ENCODE measurements at regions not wholly inside any gene's neighbourhood (a gene's known extent, or its start where the extent isn't known, plus 50 kb on each side); places are given as distances from the start of the nearest gene placed in this dataset.

GRCh38 chr4:11120435-11120834 lies 308.3 kb downstream of the HS3ST1 start:
- Histone ChIP-seq H3K4me1 (no peaks in the 10 kb centered on the region), H3K27me3 (ENCODE audit: control insufficient read depth, insufficient read depth, low read length) (no peaks in the 10 kb centered on the region), H3K9ac (no peak overlapping the region), H3K9me3 (ENCODE audit: control insufficient read depth, low read length) (no peaks in the 10 kb centered on the region), H3K79me2 (no peaks in the 10 kb centered on the region), H3K4me2 (ENCODE audit: low read length) (no peak overlapping the region), H3K36me3 (ENCODE audit: control insufficient read depth, insufficient read depth, low read length) (no peaks in the 10 kb centered on the region), H3K27ac (no peak overlapping the region), H2AFZ (no peak overlapping the region), H3K4me3 (ENCODE audit: low read depth, low read length) (no peak overlapping the region)
- no peak for TF ChIP-seq CTCF (IDR thresholded peaks at IDR 0.05)

GRCh38 chr4:11119474-11119873 lies 309.2 kb downstream of the HS3ST1 start:
- Histone ChIP-seq H2AFZ (no peak overlapping the region), H3K79me2 (no peaks in the 10 kb centered on the region), H3K27ac (no peak overlapping the region), H3K4me1 (no peaks in the 10 kb centered on the region), H3K9me3 (ENCODE audit: control insufficient read depth, low read length) (no peaks in the 10 kb centered on the region), H3K9ac (no peak overlapping the region), H3K4me2 (ENCODE audit: low read length) (no peak overlapping the region), H3K27me3 (ENCODE audit: control insufficient read depth, insufficient read depth, low read length) (no peaks in the 10 kb centered on the region), H3K36me3 (ENCODE audit: control insufficient read depth, insufficient read depth, low read length) (no peaks in the 10 kb centered on the region), H3K4me3 (ENCODE audit: low read depth, low read length) (no peak overlapping the region)
- no peak for TF ChIP-seq CTCF (IDR thresholded peaks at IDR 0.05)

DNA sequence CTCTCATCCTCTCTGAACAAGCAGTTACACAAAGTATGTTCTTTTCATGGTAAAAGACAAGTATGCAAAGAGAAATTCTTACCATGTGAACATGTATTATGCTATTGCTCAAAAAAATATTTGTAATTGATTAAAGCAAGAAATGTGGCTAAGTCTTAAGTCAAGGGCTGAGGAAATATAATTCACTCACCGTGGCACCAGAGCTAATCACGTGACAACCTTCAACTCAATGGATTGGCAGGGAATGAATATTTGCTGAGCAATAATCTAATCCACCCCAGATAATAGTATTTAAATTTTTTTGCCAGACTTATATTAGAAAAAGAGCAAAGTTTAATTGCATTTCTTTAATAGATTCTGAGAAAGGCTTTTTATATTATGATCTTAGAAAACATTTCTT lies 310.2 kb downstream of the HS3ST1 start:
- Histone ChIP-seq H3K27me3 (ENCODE audit: control insufficient read depth, insufficient read depth, low read length) (no peaks in the 10 kb centered on the region), H3K27ac (no peak overlapping the region), H3K79me2 (no peaks in the 10 kb centered on the region)

DNA sequence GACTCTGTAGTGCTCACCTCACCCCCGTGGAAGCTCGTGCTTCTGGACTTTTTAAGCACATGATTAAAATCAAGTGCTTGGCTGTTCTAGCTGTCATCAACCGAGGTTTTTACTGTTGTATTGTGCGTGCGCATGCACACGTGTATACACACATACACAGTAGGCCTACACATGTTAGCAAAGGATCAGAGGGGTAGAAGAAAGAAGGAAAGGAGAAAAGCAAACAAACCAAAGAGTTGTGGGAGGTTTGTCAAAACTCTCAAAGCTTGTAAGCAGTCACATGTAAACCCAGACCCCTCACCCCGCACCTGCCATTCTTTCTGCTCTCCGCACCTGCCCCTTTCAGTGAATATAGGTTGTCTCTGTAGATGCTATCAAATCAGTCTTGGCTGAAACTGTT lies 311.8 kb downstream of the HS3ST1 start:
- no peaks in the 10 kb centered on the region for H3K4me1 ChIP-seq
- H3K79me2 ChIP-seq, result no peaks in the 10 kb centered on the region
- H3K36me3 ChIP-seq (ENCODE audit: control insufficient read depth, insufficient read depth, low read length), result no peaks in the 10 kb centered on the region
- H3K4me3 ChIP-seq (ENCODE audit: low read depth, low read length), result no peak overlapping the region
- TF ChIP-seq CTCF (IDR thresholded peaks at IDR 0.05), result no peak
- H3K27me3 ChIP-seq (ENCODE audit: control insufficient read depth, insufficient read depth, low read length), result no peaks in the 10 kb centered on the region
- H3K4me2 ChIP-seq (ENCODE audit: low read length), result no peak overlapping the region
- no peak overlapping the region for H3K27ac ChIP-seq
- H3K9ac ChIP-seq, result no peak overlapping the region
- H3K9me3 ChIP-seq (ENCODE audit: control insufficient read depth, low read length), result no peaks in the 10 kb centered on the region
- no peak overlapping the region for H2AFZ ChIP-seq

More for the DNA sequence above, 310.2 kb downstream of the HS3ST1 start:
- Histone ChIP-seq H3K9me3 (ENCODE audit: control insufficient read depth, low read length) (no peaks in the 10 kb centered on the region), H3K36me3 (ENCODE audit: control insufficient read depth, insufficient read depth, low read length) (no peaks in the 10 kb centered on the region), H3K4me2 (ENCODE audit: low read length) (no peak overlapping the region), H3K4me3 (ENCODE audit: low read depth, low read length) (no peak overlapping the region), H3K4me1 (no peaks in the 10 kb centered on the region), H3K9ac (no peak overlapping the region), H2AFZ (no peak overlapping the region)
- no peak for TF ChIP-seq CTCF (IDR thresholded peaks at IDR 0.05)

GRCh38 chr4:11111876-11112275 lies 316.8 kb downstream of the HS3ST1 start:
- H3K9me3 ChIP-seq (ENCODE audit: control insufficient read depth, low read length), result no peaks in the 10 kb centered on the region
- H3K27ac ChIP-seq, result no peak overlapping the region

More at GRCh38 chr4:11111876-11112275, 316.8 kb downstream of the HS3ST1 start:
- H3K27me3 ChIP-seq (ENCODE audit: control insufficient read depth, insufficient read depth, low read length), result no peaks in the 10 kb centered on the region
- H3K4me3 ChIP-seq (ENCODE audit: low read depth, low read length), result no peak overlapping the region
- H3K4me2 ChIP-seq (ENCODE audit: low read length), result no peak overlapping the region
- H3K9ac ChIP-seq, result no peak overlapping the region
- H3K79me2 ChIP-seq, result no peaks in the 10 kb centered on the region
- no peak for TF ChIP-seq CTCF (IDR thresholded peaks at IDR 0.05)
- H3K36me3 ChIP-seq (ENCODE audit: control insufficient read depth, insufficient read depth, low read length), result no peaks in the 10 kb centered on the region
- no peak overlapping the region for H2AFZ ChIP-seq
- no peaks in the 10 kb centered on the region for H3K4me1 ChIP-seq
